ENCODE measurements at regions not wholly inside any gene's neighbourhood (a gene's known extent, or its start where the extent isn't known, plus 50 kb on each side); places are given as distances from the start of the nearest gene placed in this dataset.

DNA sequence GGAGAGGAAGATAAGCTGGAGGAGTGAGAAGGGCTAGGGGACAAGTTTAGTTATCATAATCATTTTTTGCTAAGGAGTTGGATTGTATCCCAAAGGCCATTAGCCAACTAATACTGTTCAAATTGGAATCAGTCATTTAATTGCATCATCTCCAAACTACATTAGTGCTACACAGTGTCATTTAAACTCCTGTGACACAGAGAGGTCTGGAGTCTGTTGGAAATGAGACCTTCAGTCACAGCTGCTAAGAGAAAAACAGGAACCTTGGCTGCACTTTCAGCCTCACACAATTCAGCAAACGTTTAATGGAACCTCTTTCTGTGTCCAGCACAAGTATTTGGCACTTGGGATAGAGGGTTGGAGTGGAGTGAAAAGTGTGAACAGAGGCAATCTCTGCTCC is 175.5 kb upstream of the MGAT5 start (continued):
- TF ChIP-seq PCBP1 (IDR thresholded peaks at IDR 0.05; ENCODE audit: low read depth, low read length, poor library complexity, severe bottlenecking) (no peak), SIN3A (IDR thresholded peaks at IDR 0.05; ENCODE audit: borderline replicate concordance in 2 of 2, control insufficient read depth in 1 of 2, low read depth in 2 of 2, low read length in 2 of 2) (no peak), RBM39 (optimal IDR thresholded peaks at IDR 0.05; ENCODE audit: low read depth, low read length) (no peak), ZNF696 (CRISPR knock-in tag; conservative IDR thresholded peaks at IDR 0.05) (no peak), ZFP36 (IDR thresholded peaks at IDR 0.05; ENCODE audit: low read depth, low read length, partially characterized antibody) (no peak), TCFL5 (CRISPR knock-in tag; conservative IDR thresholded peaks at IDR 0.05) (no peak), MCM3 (IDR thresholded peaks at IDR 0.05) (no peak), SRSF9 (IDR thresholded peaks at IDR 0.05; ENCODE audit: borderline replicate concordance, low read depth, low read length) (no peak)
- TF ChIP-seq, protein P1, sequence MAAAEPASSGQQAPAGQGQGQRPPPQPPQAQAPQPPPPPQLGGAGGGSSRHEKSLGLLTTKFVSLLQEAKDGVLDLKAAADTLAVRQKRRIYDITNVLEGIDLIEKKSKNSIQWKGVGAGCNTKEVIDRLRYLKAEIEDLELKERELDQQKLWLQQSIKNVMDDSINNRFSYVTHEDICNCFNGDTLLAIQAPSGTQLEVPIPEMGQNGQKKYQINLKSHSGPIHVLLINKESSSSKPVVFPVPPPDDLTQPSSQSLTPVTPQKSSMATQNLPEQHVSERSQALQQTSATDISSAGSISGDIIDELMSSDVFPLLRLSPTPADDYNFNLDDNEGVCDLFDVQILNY (CRISPR knock-in tag; IDR thresholded peaks at IDR 0.05), result no peak
- TF ChIP-seq, protein P2, sequence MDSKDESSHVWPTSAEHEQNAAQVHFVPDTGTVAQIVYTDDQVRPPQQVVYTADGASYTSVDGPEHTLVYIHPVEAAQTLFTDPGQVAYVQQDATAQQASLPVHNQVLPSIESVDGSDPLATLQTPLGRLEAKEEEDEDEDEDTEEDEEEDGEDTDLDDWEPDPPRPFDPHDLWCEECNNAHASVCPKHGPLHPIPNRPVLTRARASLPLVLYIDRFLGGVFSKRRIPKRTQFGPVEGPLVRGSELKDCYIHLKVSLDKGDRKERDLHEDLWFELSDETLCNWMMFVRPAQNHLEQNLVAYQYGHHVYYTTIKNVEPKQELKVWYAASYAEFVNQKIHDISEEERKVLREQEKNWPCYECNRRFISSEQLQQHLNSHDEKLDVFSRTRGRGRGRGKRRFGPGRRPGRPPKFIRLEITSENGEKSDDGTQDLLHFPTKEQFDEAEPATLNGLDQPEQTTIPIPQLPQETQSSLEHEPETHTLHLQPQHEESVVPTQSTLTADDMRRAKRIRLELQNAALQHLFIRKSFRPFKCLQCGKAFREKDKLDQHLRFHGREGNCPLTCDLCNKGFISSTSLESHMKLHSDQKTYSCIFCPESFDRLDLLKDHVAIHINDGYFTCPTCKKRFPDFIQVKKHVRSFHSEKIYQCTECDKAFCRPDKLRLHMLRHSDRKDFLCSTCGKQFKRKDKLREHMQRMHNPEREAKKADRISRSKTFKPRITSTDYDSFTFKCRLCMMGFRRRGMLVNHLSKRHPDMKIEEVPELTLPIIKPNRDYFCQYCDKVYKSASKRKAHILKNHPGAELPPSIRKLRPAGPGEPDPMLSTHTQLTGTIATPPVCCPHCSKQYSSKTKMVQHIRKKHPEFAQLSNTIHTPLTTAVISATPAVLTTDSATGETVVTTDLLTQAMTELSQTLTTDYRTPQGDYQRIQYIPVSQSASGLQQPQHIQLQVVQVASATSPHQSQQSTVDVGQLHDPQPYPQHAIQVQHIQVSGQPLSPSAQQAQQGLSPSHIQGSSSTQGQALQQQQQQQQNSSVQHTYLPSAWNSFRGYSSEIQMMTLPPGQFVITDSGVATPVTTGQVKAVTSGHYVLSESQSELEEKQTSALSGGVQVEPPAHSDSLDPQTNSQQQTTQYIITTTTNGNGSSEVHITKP (IDR thresholded peaks at IDR 0.05; ENCODE audit: partially characterized antibody), result no peak
- TF ChIP-seq, protein P3, sequence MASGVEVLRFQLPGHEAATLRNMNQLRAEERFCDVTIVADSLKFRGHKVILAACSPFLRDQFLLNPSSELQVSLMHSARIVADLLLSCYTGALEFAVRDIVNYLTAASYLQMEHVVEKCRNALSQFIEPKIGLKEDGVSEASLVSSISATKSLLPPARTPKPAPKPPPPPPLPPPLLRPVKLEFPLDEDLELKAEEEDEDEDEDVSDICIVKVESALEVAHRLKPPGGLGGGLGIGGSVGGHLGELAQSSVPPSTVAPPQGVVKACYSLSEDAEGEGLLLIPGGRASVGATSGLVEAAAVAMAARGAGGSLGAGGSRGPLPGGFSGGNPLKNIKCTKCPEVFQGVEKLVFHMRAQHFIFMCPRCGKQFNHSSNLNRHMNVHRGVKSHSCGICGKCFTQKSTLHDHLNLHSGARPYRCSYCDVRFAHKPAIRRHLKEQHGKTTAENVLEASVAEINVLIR (CRISPR knock-in tag; IDR thresholded peaks at IDR 0.05), result no peak
